ENCODE measurements at regions not wholly inside any gene's neighbourhood (a gene's known extent, or its start where the extent isn't known, plus 50 kb on each side); places are given as distances from the start of the nearest gene placed in this dataset.

- peaks cover 0 to 2% (median under 1%) of the 10 kb centered on the region in 4 donors for H3K4me1 Mint-ChIP-seq
- Histone ChIP-seq H3K4me3 (ENCODE audit: low read depth, low read length) (no peak overlapping the region), H3K27ac (ENCODE audit: insufficient read depth, low read length, poor library complexity, severe bottlenecking) (no peak overlapping the region), H3K27me3 (ENCODE audit: control insufficient read depth, insufficient read depth, low read length) (peaks cover 2% of the 10 kb centered on the region), H3K4me1 (ENCODE audit: control insufficient read depth, insufficient read depth, low read length, poor library complexity, severe bottlenecking) (no peaks in the 10 kb centered on the region), H3K9me3 (ENCODE audit: control insufficient read depth in 2 of 2, low read length in 2 of 2) (no peaks in the 10 kb centered on the region), H3K36me3 (ENCODE audit: control insufficient read depth, insufficient read depth, low read length) (no peaks in the 10 kb centered on the region)
- H3K4me3 Mint-ChIP-seq, result peak overlapping the region in 1 of 4 donors; percentile 59
- H3K27me3 Mint-ChIP-seq, result no peaks in the 10 kb centered on the region
- H3K36me3 Mint-ChIP-seq, result no peaks in the 10 kb centered on the region
- DNase-seq (no peak), ATAC-seq (ENCODE audit: low read depth in 2 of 2) (no peak)
- H3K27ac Mint-ChIP-seq, result no peak overlapping the region
- H3K9me3 Mint-ChIP-seq, result peaks cover 0 to 2% (median 0%) of the 10 kb centered on the region in 7 donors
Measured at GRCh38 chr2:7972670-7973069, 709.2 kb upstream of the ID2 start.

- peak overlapping the region in 1 of 3 donors; percentile 52 for H3K27ac Mint-ChIP-seq
- ATAC-seq (ENCODE audit: low read depth in 2 of 2), result no peak
- no peak for DNase-seq
- H3K4me3 Mint-ChIP-seq, result no peak overlapping the region
- H3K9me3 Mint-ChIP-seq, result peaks cover 0 to 2% (median 0%) of the 10 kb centered on the region in 7 donors
- no peak overlapping the region for H3K27ac ChIP-seq (ENCODE audit: insufficient read depth, low read length, poor library complexity, severe bottlenecking)
- H3K27me3 Mint-ChIP-seq, result peaks cover 6% of the 10 kb centered on the region
- H3K36me3 Mint-ChIP-seq, result no peaks in the 10 kb centered on the region
- no peaks in the 10 kb centered on the region for H3K4me1 ChIP-seq (ENCODE audit: control insufficient read depth, insufficient read depth, low read length, poor library complexity, severe bottlenecking)
- H3K4me3 ChIP-seq (ENCODE audit: low read depth, low read length), result no peak overlapping the region
- peaks cover 0 to 6% (median 3%) of the 10 kb centered on the region in 4 donors for H3K4me1 Mint-ChIP-seq
- H3K27me3 ChIP-seq (ENCODE audit: control insufficient read depth, insufficient read depth, low read length), result peaks cover 2% of the 10 kb centered on the region
- no peaks in the 10 kb centered on the region for H3K36me3 ChIP-seq (ENCODE audit: control insufficient read depth, insufficient read depth, low read length)
- H3K9me3 ChIP-seq (ENCODE audit: control insufficient read depth in 2 of 2, low read length in 2 of 2), result no peaks in the 10 kb centered on the region
Measured at GRCh38 chr2:7973801-7974480, 707.9 kb upstream of the ID2 start.

GRCh38 chr2:7974936-7975335 lies 706.9 kb upstream of the ID2 start:
- Histone ChIP-seq H3K4me3 (ENCODE audit: low read depth, low read length) (no peak overlapping the region), H3K27me3 (ENCODE audit: control insufficient read depth, insufficient read depth, low read length) (peaks cover 2% of the 10 kb centered on the region), H3K9me3 (ENCODE audit: control insufficient read depth in 2 of 2, low read length in 2 of 2) (no peaks in the 10 kb centered on the region), H3K27ac (ENCODE audit: insufficient read depth, low read length, poor library complexity, severe bottlenecking) (no peak overlapping the region), H3K4me1 (ENCODE audit: control insufficient read depth, insufficient read depth, low read length, poor library complexity, severe bottlenecking) (no peaks in the 10 kb centered on the region), H3K36me3 (ENCODE audit: control insufficient read depth, insufficient read depth, low read length) (no peaks in the 10 kb centered on the region)
- H3K36me3 Mint-ChIP-seq, result no peaks in the 10 kb centered on the region
- no peak for ATAC-seq (ENCODE audit: low read depth in 2 of 2)
- no peak overlapping the region for H3K27ac Mint-ChIP-seq
- H3K9me3 Mint-ChIP-seq, result peaks cover 0 to 3% (median 0%) of the 10 kb centered on the region in 7 donors
- peaks cover 13% of the 10 kb centered on the region for H3K27me3 Mint-ChIP-seq
- H3K4me1 Mint-ChIP-seq, result peaks cover 0 to 6% (median 3%) of the 10 kb centered on the region in 4 donors
- H3K4me3 Mint-ChIP-seq, result no peak overlapping the region
- DNase-seq, result no peak

- Histone ChIP-seq H3K36me3 (ENCODE audit: control insufficient read depth, insufficient read depth, low read length) (no peaks in the 10 kb centered on the region), H3K27ac (ENCODE audit: insufficient read depth, low read length, poor library complexity, severe bottlenecking) (no peak overlapping the region), H3K9me3 (ENCODE audit: control insufficient read depth in 2 of 2, low read length in 2 of 2) (no peaks in the 10 kb centered on the region), H3K4me1 (ENCODE audit: control insufficient read depth, insufficient read depth, low read length, poor library complexity, severe bottlenecking) (no peaks in the 10 kb centered on the region), H3K4me3 (ENCODE audit: low read depth, low read length) (no peak overlapping the region), H3K27me3 (ENCODE audit: control insufficient read depth, insufficient read depth, low read length) (peaks cover 2% of the 10 kb centered on the region)
- Mint-ChIP-seq H3K36me3 (no peaks in the 10 kb centered on the region), H3K4me1 (peaks cover 0 to 6% (median 3%) of the 10 kb centered on the region in 4 donors), H3K9me3 (peaks cover 0 to 2% (median 0%) of the 10 kb centered on the region in 7 donors), H3K4me3 (no peak overlapping the region), H3K27me3 (peaks cover 13% of the 10 kb centered on the region), H3K27ac (no peak overlapping the region)
- DNase-seq (no peak), ATAC-seq (ENCODE audit: low read depth in 2 of 2) (no peak)
Measured at GRCh38 chr2:7976206-7976605, 705.6 kb upstream of the ID2 start.

- Mint-ChIP-seq H3K27me3 (peaks cover 13% of the 10 kb centered on the region), H3K36me3 (no peaks in the 10 kb centered on the region), H3K9me3 (peaks cover 0 to 4% (median 2%) of the 10 kb centered on the region in 7 donors), H3K4me3 (peak overlapping the region in 2 of 4 donors; percentile 9 to 47), H3K27ac (peak overlapping the region in 1 of 3 donors; percentile 94), H3K4me1 (peaks cover 0 to 6% (median 3%) of the 10 kb centered on the region in 4 donors)
- Histone ChIP-seq H3K9me3 (ENCODE audit: control insufficient read depth in 2 of 2, low read length in 2 of 2) (no peaks in the 10 kb centered on the region), H3K4me3 (ENCODE audit: low read depth, low read length) (peak overlapping the region; percentile 37), H3K27me3 (ENCODE audit: control insufficient read depth, insufficient read depth, low read length) (peaks cover 2% of the 10 kb centered on the region), H3K27ac (ENCODE audit: insufficient read depth, low read length, poor library complexity, severe bottlenecking) (no peak overlapping the region), H3K36me3 (ENCODE audit: control insufficient read depth, insufficient read depth, low read length) (no peaks in the 10 kb centered on the region), H3K4me1 (ENCODE audit: control insufficient read depth, insufficient read depth, low read length, poor library complexity, severe bottlenecking) (no peaks in the 10 kb centered on the region)
- DNase-seq (no peak), ATAC-seq (ENCODE audit: low read depth in 2 of 2) (peak; percentile 47 to 52)
Measured at GRCh38 chr2:7977981-7978380, 703.9 kb upstream of the ID2 start.

- Mint-ChIP-seq H3K9me3 (peaks cover 0 to 5% (median 2%) of the 10 kb centered on the region in 7 donors), H3K36me3 (no peaks in the 10 kb centered on the region), H3K4me1 (peaks cover 0 to 6% (median 3%) of the 10 kb centered on the region in 4 donors), H3K27me3 (peaks cover 17% of the 10 kb centered on the region), H3K27ac (no peak overlapping the region), H3K4me3 (no peak overlapping the region)
- Histone ChIP-seq H3K4me3 (ENCODE audit: low read depth, low read length) (no peak overlapping the region), H3K4me1 (ENCODE audit: control insufficient read depth, insufficient read depth, low read length, poor library complexity, severe bottlenecking) (no peaks in the 10 kb centered on the region), H3K9me3 (ENCODE audit: control insufficient read depth in 2 of 2, low read length in 2 of 2) (no peaks in the 10 kb centered on the region), H3K36me3 (ENCODE audit: control insufficient read depth, insufficient read depth, low read length) (no peaks in the 10 kb centered on the region), H3K27me3 (ENCODE audit: control insufficient read depth, insufficient read depth, low read length) (peaks cover under 1% of the 10 kb centered on the region), H3K27ac (ENCODE audit: insufficient read depth, low read length, poor library complexity, severe bottlenecking) (no peak overlapping the region)
- ATAC-seq (ENCODE audit: low read depth in 2 of 2), result no peak
- no peak for DNase-seq
Measured at GRCh38 chr2:7982054-7982453, 699.8 kb upstream of the ID2 start.

- H3K27me3 ChIP-seq (ENCODE audit: control insufficient read depth, insufficient read depth, low read length), result no peaks in the 10 kb centered on the region
- peaks cover 0 to 5% (median 2%) of the 10 kb centered on the region in 7 donors for H3K9me3 Mint-ChIP-seq
- H3K27ac Mint-ChIP-seq, result no peak overlapping the region
- no peaks in the 10 kb centered on the region for H3K36me3 Mint-ChIP-seq
- H3K4me1 ChIP-seq (ENCODE audit: control insufficient read depth, insufficient read depth, low read length, poor library complexity, severe bottlenecking), result no peaks in the 10 kb centered on the region
- no peak for ATAC-seq (ENCODE audit: low read depth in 2 of 2)
- no peaks in the 10 kb centered on the region for H3K36me3 ChIP-seq (ENCODE audit: control insufficient read depth, insufficient read depth, low read length)
- no peaks in the 10 kb centered on the region for H3K4me1 Mint-ChIP-seq
- H3K9me3 ChIP-seq (ENCODE audit: control insufficient read depth in 2 of 2, low read length in 2 of 2), result no peaks in the 10 kb centered on the region
- H3K27me3 Mint-ChIP-seq, result peaks cover 15% of the 10 kb centered on the region
- no peak overlapping the region for H3K4me3 Mint-ChIP-seq
- no peak for DNase-seq
- H3K4me3 ChIP-seq (ENCODE audit: low read depth, low read length), result no peak overlapping the region
- H3K27ac ChIP-seq (ENCODE audit: insufficient read depth, low read length, poor library complexity, severe bottlenecking), result no peak overlapping the region
Measured at GRCh38 chr2:7983451-7983850, 698.4 kb upstream of the ID2 start.

- H3K27me3 ChIP-seq (ENCODE audit: control insufficient read depth, insufficient read depth, low read length), result peaks cover under 1% of the 10 kb centered on the region
- H3K36me3 Mint-ChIP-seq, result no peaks in the 10 kb centered on the region
- H3K27me3 Mint-ChIP-seq, result peaks cover 12% of the 10 kb centered on the region
- no peak for DNase-seq
- ATAC-seq (ENCODE audit: low read depth in 2 of 2), result no peak
- H3K4me3 ChIP-seq (ENCODE audit: low read depth, low read length), result no peak overlapping the region
- H3K4me3 Mint-ChIP-seq, result no peak overlapping the region
- no peaks in the 10 kb centered on the region for H3K36me3 ChIP-seq (ENCODE audit: control insufficient read depth, insufficient read depth, low read length)
- no peak overlapping the region for H3K27ac ChIP-seq (ENCODE audit: insufficient read depth, low read length, poor library complexity, severe bottlenecking)
- H3K4me1 Mint-ChIP-seq, result no peaks in the 10 kb centered on the region
- H3K27ac Mint-ChIP-seq, result no peak overlapping the region
- peaks cover 0 to 5% (median 2%) of the 10 kb centered on the region in 7 donors for H3K9me3 Mint-ChIP-seq
- H3K9me3 ChIP-seq (ENCODE audit: control insufficient read depth in 2 of 2, low read length in 2 of 2), result no peaks in the 10 kb centered on the region
- H3K4me1 ChIP-seq (ENCODE audit: control insufficient read depth, insufficient read depth, low read length, poor library complexity, severe bottlenecking), result no peaks in the 10 kb centered on the region
Measured at GRCh38 chr2:7983912-7984311, 697.9 kb upstream of the ID2 start.
